ENCODE measurements at regions not wholly inside any gene's neighbourhood (a gene's known extent, or its start where the extent isn't known, plus 50 kb on each side); places are given as distances from the start of the nearest gene placed in this dataset.

Small RNA genes in the stretch of these regions (small RNA-seq; reads per million reads assigned to genes)
- gene RF00002 (0 to 0.07 (median 0.06) reads per million in 3 donors), gene RF00019 (0 reads per million in 3 donors)
